ENCODE measurements at regions not wholly inside any gene's neighbourhood (a gene's known extent, or its start where the extent isn't known, plus 50 kb on each side); places are given as distances from the start of the nearest gene placed in this dataset.
"Not testable (repeated sequence)": the region's sequence is repeated elsewhere in the genome, so short reads cannot be mapped to it uniquely, and the experiment has no call there.

DNA sequence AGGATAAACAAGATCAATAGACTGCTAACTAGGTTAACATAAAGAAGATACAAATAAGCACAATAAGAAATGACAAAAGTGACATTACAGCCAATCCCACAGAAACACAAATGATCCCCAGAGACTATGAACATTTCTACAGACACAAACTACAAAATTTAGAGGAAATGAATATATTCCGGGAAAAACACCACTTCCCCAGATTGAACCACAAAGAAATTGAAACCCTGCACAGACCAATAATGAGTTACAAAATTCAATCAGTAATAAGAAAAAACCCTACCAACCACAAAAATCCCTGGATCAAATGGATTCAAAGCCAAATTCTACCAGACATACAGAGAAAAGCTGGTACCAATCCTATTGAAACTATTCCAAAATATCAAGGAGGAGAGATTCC lies 232.4 kb upstream of the RBMS1 start:
- no peak for DNase-seq (ENCODE audit: low read depth in 2 of 2)

DNA sequence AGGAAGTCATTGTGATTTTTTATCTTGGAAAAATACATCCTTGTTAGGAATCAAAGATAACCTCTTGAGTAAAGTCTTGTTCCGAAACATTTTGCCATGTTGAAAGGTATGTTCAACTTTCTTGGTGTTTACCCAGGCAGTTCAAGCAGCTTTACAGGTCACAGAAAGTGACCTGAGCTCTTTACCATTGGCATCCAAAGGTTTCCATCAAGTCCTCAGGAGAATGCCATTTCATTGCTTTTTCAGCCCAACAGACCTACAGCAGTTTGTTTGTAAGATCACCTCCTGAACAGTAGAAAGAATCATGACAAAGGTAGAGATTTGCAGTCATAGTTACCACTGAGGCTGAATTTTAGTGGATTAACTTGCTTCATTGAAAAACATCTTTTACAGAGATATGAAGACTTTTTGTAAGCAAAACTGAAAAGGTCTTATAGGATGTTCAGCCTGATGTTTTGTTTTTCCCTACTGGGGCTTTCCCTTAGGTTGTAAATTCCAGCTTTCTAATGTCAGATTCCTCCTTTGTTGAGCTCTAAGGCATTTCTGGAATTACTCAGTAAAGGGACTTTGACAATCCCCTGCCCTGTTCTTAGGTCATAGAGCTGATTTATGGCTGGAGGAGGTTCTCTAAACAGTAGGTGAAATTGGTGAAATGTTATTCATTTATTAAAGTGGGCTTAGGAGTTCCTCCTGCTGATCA lies 236.8 kb upstream of the RBMS1 start:
- DNase-seq (ENCODE audit: low read depth in 2 of 2) = no peak

DNA sequence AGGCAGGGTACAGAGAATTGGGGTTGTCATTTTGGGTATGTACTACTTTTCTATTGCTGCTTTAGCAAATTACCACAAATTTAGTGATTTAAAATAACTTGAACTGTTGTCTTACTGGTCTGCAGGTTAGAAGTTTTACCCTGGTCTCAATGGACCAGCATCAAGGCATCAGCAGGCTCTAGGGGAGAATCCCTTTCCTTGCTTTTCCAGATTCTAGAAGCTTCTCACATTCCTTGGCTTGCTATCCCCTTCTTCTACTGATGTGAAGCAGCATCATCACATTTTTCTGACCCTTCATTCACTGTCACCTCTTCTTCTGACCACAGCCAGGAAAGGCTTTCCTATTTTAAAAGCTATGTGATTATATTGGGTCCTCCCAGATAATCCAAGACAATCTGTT lies 237.8 kb upstream of the RBMS1 start:
- no peak for DNase-seq (ENCODE audit: low read depth in 2 of 2)

DNA sequence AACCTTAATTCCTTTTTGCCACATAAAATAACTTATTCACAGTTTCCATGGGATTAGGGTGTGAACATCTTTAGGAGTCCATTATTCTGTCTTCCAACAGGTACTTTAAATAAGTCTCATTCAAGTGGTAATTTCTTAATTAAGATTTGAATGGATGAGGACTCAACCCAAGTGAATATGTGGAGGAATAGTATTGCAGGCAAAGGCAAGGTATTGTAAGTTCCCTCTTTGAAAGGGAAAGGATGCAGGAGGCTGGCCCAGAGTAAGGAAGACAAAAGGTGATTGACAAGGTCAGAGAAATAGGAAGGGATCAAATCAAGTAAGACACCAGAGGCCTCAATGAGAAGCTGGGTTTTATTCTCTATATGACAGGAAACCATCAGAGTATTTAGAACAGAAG lies 238.2 kb upstream of the RBMS1 start:
- no peak for DNase-seq (ENCODE audit: low read depth in 2 of 2)

- DNase-seq (ENCODE audit: low read depth in 2 of 2) = no peak
Observed at GRCh38 chr2:160735696-160736095, 242.1 kb upstream of the RBMS1 start.

- no peak for DNase-seq (ENCODE audit: low read depth in 2 of 2)
Observed at GRCh38 chr2:160736148-160737028, 242.8 kb upstream of the RBMS1 start.

DNA sequence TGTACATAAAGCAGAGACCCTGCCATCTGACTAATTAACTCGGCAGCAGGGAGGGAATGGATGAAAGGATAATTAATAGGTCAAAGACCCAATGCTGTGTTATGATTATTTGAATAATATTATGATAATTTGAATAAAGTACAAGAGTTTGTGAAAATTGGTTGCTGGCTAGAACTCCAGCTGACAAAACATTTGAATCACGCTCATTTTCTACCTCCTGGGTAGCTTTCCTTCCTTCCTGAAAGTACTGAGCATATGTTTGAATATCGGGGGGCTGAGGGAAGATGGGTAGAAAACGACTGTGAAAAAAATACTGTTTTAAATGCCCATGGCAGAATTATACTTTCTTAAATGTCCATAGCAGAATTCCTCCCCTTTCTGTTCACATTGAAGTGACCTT lies 243.6 kb upstream of the RBMS1 start:
- DNase-seq (ENCODE audit: low read depth in 2 of 2) = no peak

- no peak for DNase-seq (ENCODE audit: low read depth in 2 of 2)
Observed at GRCh38 chr2:160741271-160741670, 247.7 kb upstream of the RBMS1 start.

GRCh38 chr2:160741815-160742214 lies 248.2 kb upstream of the RBMS1 start:
- DNase-seq (ENCODE audit: low read depth in 2 of 2) = no peak

DNA sequence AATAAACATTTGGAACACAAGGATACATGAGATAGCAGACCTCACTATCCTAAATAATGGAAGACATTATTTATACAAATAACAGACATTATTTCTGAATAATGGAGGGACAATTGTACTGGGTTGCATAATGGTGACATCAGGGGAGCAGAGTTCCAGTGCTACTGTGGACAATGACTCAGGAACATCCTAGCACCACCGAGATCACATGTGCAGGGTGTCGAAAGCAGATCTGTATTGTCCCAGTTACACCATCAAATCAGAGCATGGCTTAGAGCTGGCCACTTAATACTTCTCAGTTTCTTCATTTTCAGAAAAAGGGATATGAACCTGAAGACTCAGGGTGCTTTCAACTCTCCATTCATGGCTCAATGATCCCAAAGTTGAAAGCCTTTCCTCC lies 249.1 kb upstream of the RBMS1 start:
- DNase-seq (ENCODE audit: low read depth in 2 of 2) = no peak

DNA sequence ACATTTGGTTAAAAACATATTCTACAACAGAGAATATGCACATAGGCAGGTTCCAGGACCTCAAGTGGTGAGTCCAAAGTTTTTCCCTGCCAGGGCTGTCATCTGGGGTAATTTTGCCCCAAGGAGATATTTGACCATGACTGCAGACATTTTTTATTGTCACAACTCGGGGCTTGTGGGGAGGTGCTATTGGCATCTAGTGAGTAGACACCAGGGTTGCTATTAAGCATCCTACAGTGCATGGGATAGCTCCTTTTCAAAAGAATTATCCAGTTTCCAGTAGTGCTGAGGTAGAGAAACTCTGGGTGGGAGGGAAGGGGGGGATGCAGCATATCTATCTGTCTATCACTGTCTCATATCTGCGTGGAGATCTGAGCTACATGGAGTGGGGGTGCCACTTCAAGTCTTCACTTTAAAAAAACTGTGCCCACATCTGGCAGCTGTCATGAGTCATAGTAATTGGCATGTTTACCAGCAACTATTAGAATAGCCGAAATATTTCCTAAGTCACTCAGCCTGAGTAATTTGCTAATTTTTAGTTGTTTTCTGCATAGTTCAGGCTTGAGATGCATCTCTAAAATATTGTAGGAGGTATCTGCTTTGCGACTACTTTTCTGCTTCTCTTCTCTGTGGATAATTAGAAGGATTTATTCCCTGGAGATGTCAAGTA lies 254.0 kb upstream of the RBMS1 start:
- no peak for DNase-seq (ENCODE audit: low read depth in 2 of 2)

DNA sequence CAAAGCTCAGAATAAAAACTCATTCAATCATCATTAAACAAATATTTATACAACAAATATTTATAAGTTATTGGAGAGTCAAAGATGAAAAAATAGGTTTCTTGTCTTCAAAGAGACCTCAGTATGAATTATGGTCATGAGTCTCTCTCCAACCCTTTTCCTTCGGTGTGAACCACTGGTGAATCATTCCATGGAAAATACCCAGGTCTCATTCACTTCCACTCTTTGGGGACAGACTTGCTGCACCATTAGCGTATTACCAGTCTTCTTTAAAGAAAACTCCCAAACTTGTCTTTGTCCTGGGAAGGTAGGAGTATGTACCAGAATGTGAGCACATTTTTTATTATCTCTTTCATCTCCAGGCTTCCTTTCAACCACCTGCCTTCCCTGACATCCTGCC lies 257.4 kb upstream of the RBMS1 start:
- no peak for DNase-seq (ENCODE audit: low read depth in 2 of 2)

DNA sequence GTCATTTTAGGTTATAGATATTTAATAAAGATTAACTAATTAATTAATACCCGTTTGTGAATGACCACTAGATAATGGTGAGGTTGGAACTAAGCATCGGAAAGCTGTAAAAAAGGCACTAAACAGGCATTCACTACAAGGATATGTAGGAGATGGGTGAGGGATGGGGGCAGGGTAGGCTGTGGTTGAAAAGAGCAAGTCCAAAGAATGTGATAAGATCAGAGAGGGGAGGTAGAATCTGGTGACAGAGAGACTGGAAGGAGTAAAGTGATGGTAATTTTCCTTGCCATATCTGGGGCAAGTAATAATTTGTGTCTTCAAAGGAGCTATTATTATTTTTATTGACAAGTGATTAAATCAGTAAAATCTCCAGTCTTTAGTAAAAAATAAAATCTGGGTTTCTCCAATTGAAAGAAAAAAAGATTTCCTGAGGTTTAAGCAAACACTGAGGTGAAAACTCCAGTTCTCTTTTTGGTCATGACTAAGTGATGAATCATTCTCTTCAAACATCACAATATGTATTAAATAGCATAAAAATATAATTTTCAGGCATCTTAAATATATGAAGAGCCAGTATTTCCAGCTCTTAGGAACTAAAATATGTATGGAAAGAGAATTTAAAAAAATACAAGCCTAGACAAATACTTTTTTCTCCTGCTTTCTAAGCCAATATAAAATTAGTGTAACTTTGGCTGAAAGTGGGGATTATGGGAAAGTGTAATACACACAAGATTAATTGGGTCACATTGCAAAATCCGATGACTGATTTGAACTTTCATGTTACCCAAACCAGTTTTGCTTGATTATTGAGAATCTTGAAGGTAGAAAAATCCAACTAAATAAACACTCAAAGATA lies 259.1 kb upstream of the RBMS1 start:
- DNase-seq (ENCODE audit: low read depth in 2 of 2) = no peak

GRCh38 chr2:160753331-160753654 lies 259.7 kb upstream of the RBMS1 start:
- no peak for DNase-seq (ENCODE audit: low read depth in 2 of 2)

DNA sequence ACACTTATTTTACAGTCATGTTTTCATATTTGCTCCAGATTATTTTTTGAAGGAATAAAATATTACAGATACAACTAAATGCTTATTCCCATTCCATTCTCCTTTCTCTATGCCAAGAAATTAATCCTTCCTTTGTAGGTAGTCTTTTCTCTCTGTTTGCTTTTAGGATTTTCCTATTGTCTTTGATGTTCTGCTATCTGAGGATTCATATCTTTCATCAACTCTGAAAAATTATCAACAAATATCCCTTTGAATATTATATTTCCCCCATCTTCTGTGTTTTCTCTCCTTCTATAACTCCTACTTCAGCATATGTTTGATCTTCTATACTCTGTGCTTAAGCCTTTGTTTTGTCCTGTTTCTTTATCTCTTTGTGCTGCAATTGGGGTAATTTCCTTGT lies 260.4 kb upstream of the RBMS1 start:
- no peak for DNase-seq (ENCODE audit: low read depth in 2 of 2)

- no peak for DNase-seq (ENCODE audit: low read depth in 2 of 2)
Observed at GRCh38 chr2:160756481-160756880, 262.9 kb upstream of the RBMS1 start.

DNA sequence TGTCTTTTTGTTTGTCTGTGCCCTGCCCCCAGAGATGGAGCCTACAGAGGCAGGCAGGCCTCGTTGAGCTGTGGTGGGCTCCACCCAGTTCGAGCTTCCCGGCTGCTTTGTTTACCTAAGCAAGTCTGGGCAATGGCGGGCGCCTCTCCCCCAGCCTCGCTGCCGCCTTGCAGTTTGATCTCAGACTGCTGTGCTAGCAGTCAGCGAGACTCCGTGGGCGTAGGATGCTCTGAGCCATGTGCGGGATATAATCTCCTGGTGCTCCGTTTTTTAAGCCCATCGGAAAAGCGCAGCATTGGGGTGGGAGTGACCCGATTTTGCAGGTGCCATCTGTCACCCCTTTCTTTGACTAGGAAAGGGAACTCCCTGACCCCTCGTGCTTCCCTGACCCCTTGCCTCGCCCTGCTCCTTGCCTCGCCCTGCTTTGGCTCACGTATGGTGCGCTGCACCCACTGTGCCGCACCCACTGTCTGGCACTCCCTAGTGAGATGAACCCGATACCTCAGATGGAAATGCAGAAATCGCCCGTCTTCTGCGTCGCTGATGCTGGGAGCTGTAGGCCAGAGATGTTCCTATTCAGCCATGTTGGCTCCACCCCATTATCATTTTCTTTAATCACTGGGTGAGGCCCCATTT lies 269.0 kb upstream of the RBMS1 start:
- DNase-seq (ENCODE audit: low read depth in 2 of 2) = not testable (repeated sequence)

DNA sequence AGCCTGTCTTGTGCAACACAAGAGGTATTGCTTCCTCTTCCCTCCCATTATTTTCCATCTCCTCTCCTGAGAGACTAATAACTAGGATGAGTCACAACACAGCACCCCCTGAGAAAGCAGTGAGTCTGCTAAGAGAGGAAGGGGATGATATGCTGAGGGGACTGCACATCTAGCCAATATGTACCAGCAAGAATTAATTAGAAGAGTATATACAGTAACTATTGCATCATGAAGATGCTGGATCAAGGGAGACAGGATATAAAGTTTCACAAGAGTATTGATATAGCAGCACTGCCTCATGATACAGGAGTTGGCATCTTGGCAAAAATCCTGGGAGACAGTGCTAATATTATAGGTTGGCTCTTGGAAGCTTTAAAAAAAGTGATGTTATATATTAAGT lies 289.9 kb upstream of the RBMS1 start:
- DNase-seq (ENCODE audit: low read depth in 2 of 2) = no peak

DNA sequence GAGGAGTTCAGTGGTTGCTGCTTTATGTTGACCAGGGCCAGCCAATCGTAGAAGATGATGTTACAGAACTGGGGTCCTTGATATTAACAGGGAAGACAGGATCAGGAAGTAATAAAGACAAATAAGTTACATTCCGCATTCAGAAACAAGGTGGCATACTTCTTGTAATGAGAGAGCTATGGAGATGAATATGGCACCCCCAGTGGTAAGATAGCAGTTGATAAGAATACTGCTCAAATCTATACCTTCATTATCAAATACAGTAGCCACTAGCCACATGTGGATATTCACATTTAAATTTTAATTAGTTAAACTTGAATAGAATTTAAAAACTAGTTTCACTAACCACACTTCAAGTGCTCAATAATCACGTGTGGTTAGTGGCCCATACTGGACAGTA lies 290.4 kb upstream of the RBMS1 start:
- DNase-seq (ENCODE audit: low read depth in 2 of 2) = no peak

DNA sequence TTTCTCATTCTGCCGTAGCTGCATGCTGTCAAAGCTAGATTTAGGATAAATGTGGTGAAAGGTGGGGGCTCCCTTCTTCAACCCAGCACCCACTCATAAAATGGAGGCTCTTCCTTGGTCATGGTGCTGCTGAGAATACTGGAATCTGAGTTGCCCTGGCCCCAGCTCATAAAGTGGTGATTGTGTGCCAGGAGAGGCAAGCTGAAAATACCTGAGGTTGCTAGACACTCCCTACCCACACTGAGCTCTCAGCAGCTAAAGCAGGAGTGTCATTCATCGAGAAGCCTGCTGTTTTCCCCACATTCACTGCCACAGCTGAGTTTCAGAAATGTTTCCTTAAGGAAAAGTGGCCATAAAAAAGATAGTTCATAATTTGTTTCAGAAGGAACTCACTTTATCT lies 297.1 kb upstream of the RBMS1 start:
- DNase-seq (ENCODE audit: low read depth in 2 of 2) = no peak

GRCh38 chr2:160791884-160792283 lies 298.3 kb upstream of the RBMS1 start:
- DNase-seq (ENCODE audit: low read depth in 2 of 2) = no peak

GRCh38 chr2:160792837-160793236 lies 299.2 kb upstream of the RBMS1 start:
- no peak for DNase-seq (ENCODE audit: low read depth in 2 of 2)

All from activated CD4-positive, alpha-beta T cell treated with anti-CD3 and anti-CD28 coated beads for 24 hours (primary cell).